ENCODE measurements at regions not wholly inside any gene's neighbourhood (a gene's known extent, or its start where the extent isn't known, plus 50 kb on each side); places are given as distances from the start of the nearest gene placed in this dataset.
"Not testable (repeated sequence)": the region's sequence is repeated elsewhere in the genome, so short reads cannot be mapped to it uniquely, and the experiment has no call there.

DNA sequence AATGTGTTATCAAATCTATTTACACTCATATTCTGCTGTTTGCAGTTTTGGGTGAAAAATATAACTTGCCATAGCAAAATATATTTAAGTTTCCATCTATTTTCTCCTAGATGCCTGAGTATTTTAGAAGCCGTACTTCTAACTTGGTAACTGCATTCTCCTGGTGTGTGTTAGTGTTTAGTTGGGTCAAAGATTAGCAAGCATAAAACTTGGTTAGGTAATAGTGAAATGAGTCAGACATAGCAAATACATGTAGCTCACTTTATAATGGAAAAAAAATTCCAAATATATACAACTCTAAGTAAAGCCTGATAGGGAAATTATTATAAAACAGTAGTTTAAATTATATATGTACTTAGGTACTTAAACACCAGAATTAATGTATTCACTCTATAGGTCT, 640.7 kb upstream of the ST8SIA4 start:
- Histone ChIP-seq H3K4me1 (ENCODE audit: insufficient read depth, low read length) (no peaks in the 10 kb centered on the region), H3K27ac (ENCODE audit: low read length) (no peak overlapping the region), H3K9me3 (ENCODE audit: insufficient read depth, low read depth, low read length) (no peaks in the 10 kb centered on the region), H3K4me3 (ENCODE audit: low read length) (no peak overlapping the region), H3K36me3 (ENCODE audit: insufficient read depth, low read depth, low read length) (no peaks in the 10 kb centered on the region), H3K9ac (ENCODE audit: low read depth, low read length) (no peak overlapping the region), H3K27me3 (ENCODE audit: insufficient read depth, low read length) (no peaks in the 10 kb centered on the region)

DNA sequence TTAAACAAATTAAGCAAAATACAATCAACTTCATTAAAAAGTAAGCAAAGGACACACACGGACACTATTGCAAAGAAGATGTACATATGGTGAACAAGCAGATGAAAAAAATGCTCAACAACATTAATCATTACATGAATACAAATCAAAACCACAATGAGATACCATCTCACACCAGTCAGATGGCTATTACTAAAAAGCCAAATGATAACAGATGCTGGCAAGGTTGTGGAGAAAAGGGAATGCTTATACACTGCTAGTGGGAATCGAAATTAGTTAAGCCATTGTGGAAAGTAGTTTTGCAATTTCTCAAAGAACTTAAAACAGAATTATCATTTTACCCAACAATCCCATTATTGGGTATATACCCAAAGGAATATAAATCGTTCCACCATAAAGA, 636.2 kb upstream of the ST8SIA4 start:
- Histone ChIP-seq H3K9me3 (ENCODE audit: insufficient read depth, low read depth, low read length) (no peaks in the 10 kb centered on the region), H3K4me1 (ENCODE audit: insufficient read depth, low read length) (no peaks in the 10 kb centered on the region), H3K4me3 (ENCODE audit: low read length) (no peak overlapping the region), H3K27ac (ENCODE audit: low read length) (no peak overlapping the region), H3K27me3 (ENCODE audit: insufficient read depth, low read length) (no peaks in the 10 kb centered on the region), H3K9ac (ENCODE audit: low read depth, low read length) (no peak overlapping the region), H3K36me3 (ENCODE audit: insufficient read depth, low read depth, low read length) (no peaks in the 10 kb centered on the region)

DNA sequence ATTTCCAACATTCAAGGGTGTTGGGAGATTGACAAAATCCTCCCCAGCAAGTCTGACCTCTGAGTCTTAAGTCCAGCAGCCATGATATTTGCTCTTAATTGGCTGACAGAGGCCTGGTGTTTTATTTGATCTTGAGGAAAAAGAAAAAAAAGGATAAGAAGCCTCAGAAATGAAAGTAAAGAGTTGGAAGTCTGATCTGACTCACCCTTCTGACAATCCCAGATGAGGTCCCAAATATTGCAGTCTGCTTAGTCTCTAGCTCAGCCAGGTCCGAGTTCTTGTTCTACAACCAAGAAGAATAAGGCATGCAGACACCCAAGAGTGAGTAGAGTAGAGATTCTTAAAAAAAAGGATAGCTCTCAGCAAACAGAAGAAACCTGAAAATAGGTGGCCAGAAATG, 632.5 kb upstream of the ST8SIA4 start:
- no peaks in the 10 kb centered on the region for H3K36me3 ChIP-seq (ENCODE audit: insufficient read depth, low read depth, low read length)

DNA sequence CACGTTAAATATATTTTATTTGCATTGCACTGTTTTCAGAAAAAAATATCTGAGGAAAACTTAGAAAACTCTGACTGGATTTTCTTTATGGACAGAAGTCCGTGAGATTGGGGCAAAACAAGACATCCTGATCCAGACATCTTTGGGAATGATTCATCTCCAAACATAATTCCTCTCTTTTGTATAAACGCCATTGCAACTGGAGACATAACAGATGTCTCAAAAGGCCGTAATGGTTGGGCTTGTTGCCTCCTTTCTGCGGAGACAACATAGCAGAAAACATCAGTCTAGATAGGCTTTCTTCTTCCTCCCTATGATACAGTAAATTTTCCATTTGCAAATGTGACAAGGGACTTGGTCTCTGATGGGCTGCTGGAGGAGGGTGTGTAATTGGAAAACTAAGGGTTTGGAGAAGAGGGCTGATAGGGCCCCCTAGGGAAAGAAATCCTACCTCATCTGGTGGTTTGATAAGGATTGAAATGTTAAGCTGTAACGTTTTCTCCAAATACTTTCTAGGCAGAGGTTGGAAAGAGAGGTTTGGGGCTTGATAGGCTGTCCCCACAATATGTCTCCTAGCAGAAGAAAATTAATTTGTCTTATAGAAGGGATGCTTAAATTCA, 631.5 kb upstream of the ST8SIA4 start:
- no peaks in the 10 kb centered on the region for H3K4me1 ChIP-seq (ENCODE audit: insufficient read depth, low read length)
- H3K27me3 ChIP-seq (ENCODE audit: insufficient read depth, low read length): no peaks in the 10 kb centered on the region
- H3K27ac ChIP-seq (ENCODE audit: low read length): no peak overlapping the region
- no peaks in the 10 kb centered on the region for H3K9me3 ChIP-seq (ENCODE audit: insufficient read depth, low read depth, low read length)
- H3K9ac ChIP-seq (ENCODE audit: low read depth, low read length): no peak overlapping the region
- no peaks in the 10 kb centered on the region for H3K36me3 ChIP-seq (ENCODE audit: insufficient read depth, low read depth, low read length)
- no peak overlapping the region for H3K4me3 ChIP-seq (ENCODE audit: low read length)

More for the DNA sequence above, 632.5 kb upstream of the ST8SIA4 start:
- no peaks in the 10 kb centered on the region for H3K4me1 ChIP-seq (ENCODE audit: insufficient read depth, low read length)
- H3K4me3 ChIP-seq (ENCODE audit: low read length): no peak overlapping the region
- no peaks in the 10 kb centered on the region for H3K9me3 ChIP-seq (ENCODE audit: insufficient read depth, low read depth, low read length)
- H3K27ac ChIP-seq (ENCODE audit: low read length): no peak overlapping the region
- H3K27me3 ChIP-seq (ENCODE audit: insufficient read depth, low read length): no peaks in the 10 kb centered on the region
- no peak overlapping the region for H3K9ac ChIP-seq (ENCODE audit: low read depth, low read length)

DNA sequence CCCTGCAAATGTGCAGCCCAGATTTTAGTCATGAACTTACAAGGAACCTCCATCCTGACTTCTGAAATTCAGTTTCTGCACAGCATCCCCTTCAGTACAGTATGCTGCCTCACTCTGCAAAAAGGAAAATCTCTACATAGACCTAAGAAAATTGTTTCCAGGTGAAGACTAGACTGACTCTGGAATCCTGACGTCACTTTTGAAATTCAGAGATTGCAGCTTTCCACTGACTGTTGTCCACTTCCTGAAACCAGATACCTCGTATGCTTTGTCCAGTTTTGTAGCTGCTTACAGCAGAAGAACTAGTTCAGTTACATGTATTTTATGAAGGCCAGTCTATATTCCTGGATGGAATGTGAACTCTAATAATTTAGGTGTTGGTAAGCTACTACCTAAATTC, 629.3 kb upstream of the ST8SIA4 start:
- H3K4me3 ChIP-seq (ENCODE audit: low read length): no peak overlapping the region
- no peak overlapping the region for H3K9ac ChIP-seq (ENCODE audit: low read depth, low read length)
- H3K27me3 ChIP-seq (ENCODE audit: insufficient read depth, low read length): no peaks in the 10 kb centered on the region
- H3K9me3 ChIP-seq (ENCODE audit: insufficient read depth, low read depth, low read length): 0 out of 2 replicates have a peak, but pooled peaks cover 3% of the 10 kb centered on the region
- H3K27ac ChIP-seq (ENCODE audit: low read length): no peak overlapping the region
- H3K36me3 ChIP-seq (ENCODE audit: insufficient read depth, low read depth, low read length): no peaks in the 10 kb centered on the region
- H3K4me1 ChIP-seq (ENCODE audit: insufficient read depth, low read length): no peaks in the 10 kb centered on the region

DNA sequence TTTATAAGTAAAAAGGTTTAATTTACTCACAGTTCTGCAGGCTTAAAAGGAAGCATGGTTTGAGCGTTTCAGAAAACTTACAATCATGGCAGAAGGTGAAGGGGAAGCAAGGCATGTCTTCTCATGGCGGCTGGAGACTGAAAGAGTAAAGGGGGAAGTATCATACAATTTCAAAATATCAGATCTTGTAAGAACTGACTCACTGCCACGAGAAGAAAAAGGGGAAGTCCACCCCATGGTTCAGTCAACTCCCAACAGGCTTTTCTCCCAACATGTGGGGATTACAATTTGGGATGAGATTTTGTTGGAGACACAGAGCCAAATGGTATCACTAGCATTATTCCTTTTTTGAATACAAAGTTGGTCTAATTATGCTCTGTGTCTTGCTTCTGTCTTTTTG, 627.9 kb upstream of the ST8SIA4 start:
- Histone ChIP-seq H3K9me3 (ENCODE audit: insufficient read depth, low read depth, low read length) (0 out of 2 replicates have a peak, but pooled peaks cover 3% of the 10 kb centered on the region), H3K27ac (ENCODE audit: low read length) (no peak overlapping the region)

DNA sequence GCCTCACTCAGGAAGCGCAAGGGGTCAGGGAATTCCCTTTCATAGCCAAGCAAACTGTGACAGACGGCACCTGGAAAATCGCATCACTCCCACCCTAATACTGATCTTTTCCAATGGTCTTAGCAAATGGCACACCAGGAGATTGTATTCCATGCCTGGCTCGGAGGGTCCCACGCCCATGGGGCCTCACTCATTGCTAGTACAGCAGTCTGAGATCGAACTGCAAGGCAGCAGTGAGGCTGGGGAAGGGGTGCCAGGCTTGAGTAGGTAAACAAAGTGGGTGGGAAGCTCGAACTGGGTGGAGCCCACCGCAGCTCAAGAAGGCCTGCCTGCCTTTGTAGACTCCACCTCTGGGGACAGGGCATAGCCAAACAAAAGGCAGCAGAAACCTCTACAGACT, 626.0 kb upstream of the ST8SIA4 start:
- H3K36me3 ChIP-seq (ENCODE audit: insufficient read depth, low read depth, low read length); H3K27me3 ChIP-seq (ENCODE audit: insufficient read depth, low read length); H3K9me3 ChIP-seq (ENCODE audit: insufficient read depth, low read depth, low read length); H3K27ac ChIP-seq (ENCODE audit: low read length); H3K4me1 ChIP-seq (ENCODE audit: insufficient read depth, low read length); H3K4me3 ChIP-seq (ENCODE audit: low read length); H3K9ac ChIP-seq (ENCODE audit: low read depth, low read length): not testable (repeated sequence)

More for the DNA sequence above, 627.9 kb upstream of the ST8SIA4 start:
- no peaks in the 10 kb centered on the region for H3K27me3 ChIP-seq (ENCODE audit: insufficient read depth, low read length)
- no peak overlapping the region for H3K9ac ChIP-seq (ENCODE audit: low read depth, low read length)
- no peaks in the 10 kb centered on the region for H3K36me3 ChIP-seq (ENCODE audit: insufficient read depth, low read depth, low read length)
- no peaks in the 10 kb centered on the region for H3K4me1 ChIP-seq (ENCODE audit: insufficient read depth, low read length)
- H3K4me3 ChIP-seq (ENCODE audit: low read length): no peak overlapping the region

DNA sequence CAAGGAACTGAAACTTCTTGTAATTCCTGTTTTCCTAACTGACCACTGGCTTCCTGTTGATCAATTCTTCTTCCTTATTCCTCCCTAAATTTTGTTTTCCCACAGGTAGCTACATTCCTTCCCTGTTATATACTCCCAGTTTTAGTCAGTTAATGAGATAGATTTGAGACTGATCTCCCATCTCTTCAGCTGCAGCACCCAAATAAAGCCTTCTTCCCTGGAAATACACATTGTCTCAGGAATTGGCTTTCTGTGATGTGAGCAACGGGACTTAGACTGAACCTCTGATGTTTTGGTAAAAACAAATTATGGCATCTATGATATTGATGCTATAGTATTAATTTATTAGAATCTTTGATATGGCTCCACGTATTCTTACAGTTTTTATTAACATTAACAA, 617.3 kb upstream of the ST8SIA4 start:
- Histone ChIP-seq H3K4me1 (ENCODE audit: insufficient read depth, low read length) (no peaks in the 10 kb centered on the region), H3K9me3 (ENCODE audit: insufficient read depth, low read depth, low read length) (peaks cover 20% of the 10 kb centered on the region), H3K9ac (ENCODE audit: low read depth, low read length) (no peak overlapping the region), H3K27me3 (ENCODE audit: insufficient read depth, low read length) (no peaks in the 10 kb centered on the region), H3K36me3 (ENCODE audit: insufficient read depth, low read depth, low read length) (no peaks in the 10 kb centered on the region), H3K27ac (ENCODE audit: low read length) (no peak overlapping the region), H3K4me3 (ENCODE audit: low read length) (no peak overlapping the region)

DNA sequence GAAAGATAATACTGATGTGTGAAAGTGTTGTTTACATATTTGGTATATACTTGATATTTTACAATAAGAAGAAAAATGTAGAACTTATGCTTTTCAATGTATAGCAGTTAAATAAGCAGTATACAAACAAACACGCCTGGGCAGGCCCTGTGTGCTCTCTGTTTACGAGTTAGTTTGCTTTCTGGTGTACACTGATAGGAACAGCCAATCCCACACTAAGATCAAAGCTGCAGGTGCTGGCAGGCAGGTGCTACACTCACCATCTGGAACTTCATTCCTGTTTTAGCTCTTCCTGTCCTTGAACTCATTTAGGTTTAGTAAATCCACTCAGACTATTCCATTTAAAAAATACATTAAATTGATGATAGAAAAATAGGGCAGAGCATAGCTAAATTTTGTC, 614.7 kb upstream of the ST8SIA4 start:
- no peak overlapping the region for H3K9ac ChIP-seq (ENCODE audit: low read depth, low read length)
- no peak overlapping the region for H3K27ac ChIP-seq (ENCODE audit: low read length)
- H3K36me3 ChIP-seq (ENCODE audit: insufficient read depth, low read depth, low read length): no peaks in the 10 kb centered on the region
- H3K27me3 ChIP-seq (ENCODE audit: insufficient read depth, low read length): no peaks in the 10 kb centered on the region
- H3K4me3 ChIP-seq (ENCODE audit: low read length): no peak overlapping the region
- H3K4me1 ChIP-seq (ENCODE audit: insufficient read depth, low read length): no peaks in the 10 kb centered on the region
- H3K9me3 ChIP-seq (ENCODE audit: insufficient read depth, low read depth, low read length): peaks cover 20% of the 10 kb centered on the region

DNA sequence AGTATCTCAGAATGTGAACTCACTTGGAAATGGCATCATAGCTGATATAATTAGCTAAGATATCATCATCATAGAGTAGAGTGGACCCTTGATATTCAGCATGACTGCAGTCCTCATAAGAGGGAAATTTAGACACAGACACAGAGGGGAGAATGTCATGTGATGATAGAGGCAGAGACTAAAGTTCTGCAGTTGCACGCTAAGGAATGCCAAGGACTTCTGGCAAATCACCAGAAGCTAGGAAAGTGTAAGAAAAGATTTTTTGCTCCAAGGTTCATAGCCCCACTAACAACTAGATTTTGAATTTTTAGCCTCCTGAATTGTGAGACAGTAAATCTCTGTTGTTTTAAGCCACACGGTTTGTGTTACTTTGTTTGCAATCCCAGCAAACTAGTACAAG, 612.6 kb upstream of the ST8SIA4 start:
- H3K27me3 ChIP-seq (ENCODE audit: insufficient read depth, low read length): no peaks in the 10 kb centered on the region
- H3K9me3 ChIP-seq (ENCODE audit: insufficient read depth, low read depth, low read length): peaks cover 10% of the 10 kb centered on the region

DNA sequence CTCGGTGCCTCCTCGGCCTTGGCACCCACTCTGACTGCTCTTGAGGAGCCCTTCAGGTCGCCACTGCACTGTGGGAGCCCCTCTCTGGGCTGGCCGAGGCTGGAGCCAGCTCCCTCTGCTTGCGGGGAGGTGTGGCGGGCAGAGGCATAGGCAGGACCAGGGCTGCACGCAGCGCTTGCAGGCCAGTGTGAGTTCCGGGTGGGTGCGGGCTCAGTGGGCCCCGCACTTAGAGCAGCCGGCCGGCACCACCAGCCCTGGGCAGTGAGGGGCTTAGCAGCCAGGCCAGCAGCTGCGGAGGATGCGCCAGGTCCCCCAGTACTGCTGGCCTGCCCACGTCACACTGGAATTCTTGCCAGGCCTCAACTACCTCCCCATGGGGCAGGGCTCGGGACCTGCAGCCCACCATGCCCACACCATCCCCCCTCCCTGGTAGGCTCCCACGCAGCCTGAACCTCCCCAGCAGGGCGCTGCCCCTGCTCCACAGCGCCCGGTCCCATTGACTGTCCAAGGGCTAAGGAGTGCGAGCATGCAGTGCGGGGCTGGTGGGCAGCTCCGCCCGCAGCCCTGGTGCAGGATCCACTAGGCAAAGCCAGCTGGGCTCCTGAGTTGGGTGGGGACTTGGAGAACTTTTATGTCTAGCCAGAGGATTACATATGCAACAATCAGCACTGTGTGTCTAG, 602.9 kb upstream of the ST8SIA4 start:
- H3K9ac ChIP-seq (ENCODE audit: low read depth, low read length): no peak overlapping the region
- no peak overlapping the region for H3K27ac ChIP-seq (ENCODE audit: low read length)
- H3K27me3 ChIP-seq (ENCODE audit: insufficient read depth, low read length): no peaks in the 10 kb centered on the region
- H3K9me3 ChIP-seq (ENCODE audit: insufficient read depth, low read depth, low read length): peaks cover 17% of the 10 kb centered on the region
- H3K4me3 ChIP-seq (ENCODE audit: low read length): no peak overlapping the region
- H3K4me1 ChIP-seq (ENCODE audit: insufficient read depth, low read length): no peaks in the 10 kb centered on the region
- no peaks in the 10 kb centered on the region for H3K36me3 ChIP-seq (ENCODE audit: insufficient read depth, low read depth, low read length)

More for the DNA sequence above, 612.6 kb upstream of the ST8SIA4 start:
- no peak overlapping the region for H3K9ac ChIP-seq (ENCODE audit: low read depth, low read length)
- no peaks in the 10 kb centered on the region for H3K4me1 ChIP-seq (ENCODE audit: insufficient read depth, low read length)
- H3K36me3 ChIP-seq (ENCODE audit: insufficient read depth, low read depth, low read length): no peaks in the 10 kb centered on the region
- H3K4me3 ChIP-seq (ENCODE audit: low read length): no peak overlapping the region
- H3K27ac ChIP-seq (ENCODE audit: low read length): no peak overlapping the region

DNA sequence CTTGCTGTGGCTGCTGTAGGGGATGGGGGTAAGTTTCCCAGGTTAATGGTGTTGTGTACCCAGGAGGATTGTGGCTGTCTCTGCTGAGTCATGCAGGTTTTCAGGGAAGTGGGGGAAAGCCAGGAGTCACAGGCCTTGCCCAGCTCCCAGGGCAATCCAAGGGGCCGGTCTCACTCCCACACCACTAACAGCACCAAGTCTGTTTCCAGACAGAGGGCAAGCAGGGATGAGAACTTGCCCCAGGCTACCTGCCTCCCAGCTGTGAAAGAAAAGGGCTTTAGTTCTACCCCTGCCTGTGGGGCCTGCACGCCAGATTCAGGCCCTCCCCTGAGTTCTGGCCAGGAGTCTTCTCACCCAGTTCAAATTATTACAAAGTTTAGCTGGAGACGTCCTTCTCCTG, 579.8 kb upstream of the ST8SIA4 start:
- Histone ChIP-seq H3K36me3 (ENCODE audit: insufficient read depth, low read depth, low read length) (no peaks in the 10 kb centered on the region), H3K9me3 (ENCODE audit: insufficient read depth, low read depth, low read length) (no peaks in the 10 kb centered on the region), H3K27me3 (ENCODE audit: insufficient read depth, low read length) (no peaks in the 10 kb centered on the region), H3K4me1 (ENCODE audit: insufficient read depth, low read length) (peaks cover 3% of the 10 kb centered on the region; the same call in 1 of the 2 replicates), H3K9ac (ENCODE audit: low read depth, low read length) (no peak overlapping the region), H3K4me3 (ENCODE audit: low read length) (no peak overlapping the region), H3K27ac (ENCODE audit: low read length) (no peak overlapping the region)
